BJ (cell line): ENCODE measurements at regions not wholly inside any gene's neighbourhood (a gene's known extent, or its start where the extent isn't known, plus 50 kb on each side); places are given as distances from the start of the nearest gene placed in this dataset.

Source experiments
- CTCF ChIA-PET: fragments of 350-600 bp; formaldehyde crosslinking; extraction: SDS; loops from one replicate; lab custom pipeline; 2021; ENCODE audit warnings: antibody characterized with exemption, inconsistent platforms; lab: Yijun Ruan, JAX
- POLR2A ChIA-PET: fragments of 300-600 bp; sonication (Branson Sonifier 250); formaldehyde crosslinking; extraction: SDS; loops from one replicate; lab custom pipeline; 2021; ENCODE audit warnings: antibody characterized with exemption; lab: Charles Lee
- DNase-seq: peaks from one replicate; pipeline ENCODE4 v3.0.0-alpha.2; 2011; ENCODE audit warnings: low read depth
- H3K27me3 ChIP-seq: 2 replicates; pipeline ENCODE4 v1.6.0; 2011; ENCODE audit warnings: low read length; ENCODE audit not compliant: control insufficient read depth, insufficient read depth
- H3K36me3 ChIP-seq: 2 replicates; pipeline ENCODE4 v1.5.1; 2011; ENCODE audit warnings: low read length; ENCODE audit not compliant: control insufficient read depth, insufficient read depth
- H3K4me3 ChIP-seq: 2 replicates; pipeline ENCODE4 v1.5.1; 2011; ENCODE audit warnings: low read depth, mild to moderate bottlenecking, control low read depth, low read length
- TF ChIP-seq, protein P1 (sequence below): IDR thresholded peaks from 2 replicates; pipeline ENCODE4 v1.5.1; 2011; ENCODE audit warnings: low read depth, mild to moderate bottlenecking, control low read depth, inconsistent platforms, low read length, moderate library complexity; ENCODE audit not compliant: insufficient read depth

DNA sequence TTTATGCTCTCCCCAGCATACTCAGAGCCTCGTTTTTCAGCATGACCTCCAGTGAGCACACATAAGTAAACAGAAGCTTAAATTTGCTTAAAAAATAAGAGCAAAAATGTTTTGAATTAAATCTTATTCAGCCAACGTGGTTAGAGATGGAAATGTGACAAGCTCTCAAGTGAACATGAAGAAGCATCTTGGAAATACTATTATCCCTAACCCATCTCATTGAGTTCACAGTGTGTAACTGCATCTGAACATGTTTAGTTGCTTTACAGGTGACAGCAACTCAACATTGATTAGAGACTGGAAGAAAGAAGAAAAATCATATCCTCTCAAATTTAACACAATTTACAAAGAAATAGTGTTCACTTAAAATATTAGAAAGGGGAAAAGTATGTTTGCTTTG lies 1785.1 kb downstream of the MAT2B start:
- ChIA-PET CTCF (no interaction called here), POLR2A (no interaction called here)
- no peak for DNase-seq
- Histone ChIP-seq H3K27me3 (no peaks in the 10 kb centered on the region), H3K36me3 (no peaks in the 10 kb centered on the region), H3K4me3 (no peak overlapping the region)
- TF ChIP-seq, protein P1, sequence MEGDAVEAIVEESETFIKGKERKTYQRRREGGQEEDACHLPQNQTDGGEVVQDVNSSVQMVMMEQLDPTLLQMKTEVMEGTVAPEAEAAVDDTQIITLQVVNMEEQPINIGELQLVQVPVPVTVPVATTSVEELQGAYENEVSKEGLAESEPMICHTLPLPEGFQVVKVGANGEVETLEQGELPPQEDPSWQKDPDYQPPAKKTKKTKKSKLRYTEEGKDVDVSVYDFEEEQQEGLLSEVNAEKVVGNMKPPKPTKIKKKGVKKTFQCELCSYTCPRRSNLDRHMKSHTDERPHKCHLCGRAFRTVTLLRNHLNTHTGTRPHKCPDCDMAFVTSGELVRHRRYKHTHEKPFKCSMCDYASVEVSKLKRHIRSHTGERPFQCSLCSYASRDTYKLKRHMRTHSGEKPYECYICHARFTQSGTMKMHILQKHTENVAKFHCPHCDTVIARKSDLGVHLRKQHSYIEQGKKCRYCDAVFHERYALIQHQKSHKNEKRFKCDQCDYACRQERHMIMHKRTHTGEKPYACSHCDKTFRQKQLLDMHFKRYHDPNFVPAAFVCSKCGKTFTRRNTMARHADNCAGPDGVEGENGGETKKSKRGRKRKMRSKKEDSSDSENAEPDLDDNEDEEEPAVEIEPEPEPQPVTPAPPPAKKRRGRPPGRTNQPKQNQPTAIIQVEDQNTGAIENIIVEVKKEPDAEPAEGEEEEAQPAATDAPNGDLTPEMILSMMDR, result no peak

DNA sequence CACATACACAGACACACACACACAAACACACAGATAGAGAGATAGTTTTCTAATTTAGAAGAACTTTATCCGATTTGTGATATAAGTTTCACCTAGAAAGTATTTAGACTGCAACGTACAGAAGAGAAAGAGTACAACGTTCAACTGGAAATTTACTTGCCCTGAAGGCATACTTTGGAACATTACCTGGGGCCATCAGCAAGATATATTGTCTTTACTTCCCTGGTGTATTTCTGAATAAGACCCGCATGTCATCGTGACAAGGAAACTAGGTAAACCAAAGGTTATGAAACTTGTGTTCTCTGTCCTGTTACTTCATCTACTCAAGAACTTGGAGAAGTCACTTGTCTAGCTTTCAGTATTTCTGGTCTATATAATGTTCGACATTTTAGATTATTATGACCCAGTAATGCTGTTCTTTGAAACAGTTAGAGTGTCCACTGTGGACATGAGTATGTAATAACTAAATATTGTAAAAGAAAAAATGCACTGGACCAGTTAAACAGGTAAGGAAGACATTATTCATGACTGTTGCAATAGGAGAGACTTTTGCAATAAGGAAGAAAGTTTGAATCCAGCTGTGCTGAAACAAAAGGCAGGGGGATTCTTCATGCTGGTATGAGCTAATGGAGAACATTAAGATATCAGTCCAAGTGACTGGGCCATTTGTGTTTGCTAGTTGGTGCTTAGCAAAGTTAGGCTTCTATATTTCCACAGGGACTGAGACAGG lies 1791.1 kb downstream of the MAT2B start:
- DNase-seq, result no peak
- Histone ChIP-seq H3K36me3 (no peaks in the 10 kb centered on the region), H3K27me3 (no peaks in the 10 kb centered on the region), H3K4me3 (no peak overlapping the region)
- CTCF ChIA-PET, result no interaction called here
- POLR2A ChIA-PET, result no interaction called here
- TF ChIP-seq, protein P1, result no peak

DNA sequence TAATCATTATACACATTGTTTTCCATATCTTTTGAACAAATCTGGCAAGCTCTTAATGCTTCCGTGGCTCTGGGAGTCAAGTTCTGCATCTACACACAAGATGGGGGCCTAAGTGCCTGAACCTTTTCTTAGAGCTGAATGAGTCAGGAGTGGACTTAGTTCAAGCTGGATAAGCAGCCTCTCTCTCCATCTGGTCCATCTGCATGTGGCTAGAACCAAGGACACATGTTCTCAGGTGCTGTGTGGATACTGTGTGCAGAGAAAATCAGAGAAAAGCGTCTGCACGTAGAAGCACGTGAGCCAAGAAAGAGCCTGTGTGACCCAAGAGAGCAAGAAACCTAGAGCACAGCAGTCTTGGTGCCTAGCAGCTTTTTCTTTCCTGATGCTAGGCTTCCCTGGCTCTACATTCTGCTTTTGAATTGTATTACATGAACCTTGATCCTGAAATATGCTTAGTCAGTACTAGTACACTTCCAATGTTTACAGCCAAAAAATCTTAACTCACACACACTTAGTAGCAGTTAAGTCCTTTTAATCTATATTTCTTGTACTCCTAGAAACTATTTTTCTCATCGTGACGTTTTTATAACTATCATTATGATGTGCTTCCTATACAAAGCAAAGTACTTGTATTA lies 1798.9 kb downstream of the MAT2B start:
- ChIA-PET POLR2A (no interaction called here), CTCF (no interaction called here)
- TF ChIP-seq, protein P1, result no peak
- Histone ChIP-seq H3K36me3 (no peaks in the 10 kb centered on the region), H3K4me3 (no peak overlapping the region), H3K27me3 (no peaks in the 10 kb centered on the region)
- no peak for DNase-seq

DNA sequence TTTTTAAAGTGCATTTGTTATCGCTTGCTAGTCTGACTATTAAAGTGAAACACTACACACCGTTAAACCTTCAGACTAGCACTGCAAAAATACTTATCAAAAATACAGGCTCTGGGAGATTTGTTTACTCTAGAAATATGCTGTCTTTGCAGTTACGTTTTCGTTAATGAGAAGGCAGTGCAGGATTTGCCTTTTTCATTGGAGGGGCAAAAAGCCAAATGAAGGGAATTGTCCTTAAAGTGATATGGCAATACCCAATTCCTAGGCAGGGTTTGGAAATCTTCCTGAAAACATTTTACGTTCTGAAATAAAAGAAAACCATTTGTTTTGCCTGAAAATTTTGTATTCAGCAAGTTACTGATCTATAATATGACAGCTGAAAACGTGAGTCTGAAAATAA lies 1800.2 kb downstream of the MAT2B start:
- CTCF ChIA-PET, result no interaction called here
- TF ChIP-seq, protein P1, result no peak
- DNase-seq, result no peak

DNA sequence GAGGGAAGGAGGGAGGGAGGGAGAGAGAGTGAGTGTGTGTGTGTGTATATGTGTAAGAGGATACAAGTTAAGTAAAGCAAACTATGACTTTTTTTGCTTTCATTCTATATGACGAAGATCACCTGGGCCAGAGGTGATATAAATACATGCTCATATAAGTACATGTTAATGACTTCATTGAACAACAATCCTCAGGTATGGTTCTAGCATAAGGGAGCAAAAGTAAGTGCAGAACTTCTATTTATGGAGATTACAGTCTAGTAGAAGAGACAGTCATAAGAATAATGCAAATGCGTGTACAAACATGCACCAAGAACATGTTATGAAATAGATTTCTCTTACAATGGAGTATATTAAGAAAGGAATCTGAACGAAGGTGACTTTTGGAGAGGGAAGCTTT lies 1804.0 kb downstream of the MAT2B start:
- Histone ChIP-seq H3K36me3 (no peaks in the 10 kb centered on the region), H3K27me3 (no peaks in the 10 kb centered on the region), H3K4me3 (no peak overlapping the region)
- no peak for DNase-seq
- ChIA-PET POLR2A (no interaction called here), CTCF (no interaction called here)
- TF ChIP-seq, protein P1, result no peak

More for the DNA sequence above, 1800.2 kb downstream of the MAT2B start:
- H3K4me3 ChIP-seq, result no peak overlapping the region
- POLR2A ChIA-PET, result no interaction called here
- H3K27me3 ChIP-seq, result no peaks in the 10 kb centered on the region
- H3K36me3 ChIP-seq, result no peaks in the 10 kb centered on the region
